GM12891 (cell line): ENCODE measurements at regions not wholly inside any gene's neighbourhood (a gene's known extent, or its start where the extent isn't known, plus 50 kb on each side); places are given as distances from the start of the nearest gene placed in this dataset.
"Not testable (repeated sequence)": the region's sequence is repeated elsewhere in the genome, so short reads cannot be mapped to it uniquely, and the experiment has no call there.

Experiments
- DNase-seq: peaks from one replicate; pipeline ENCODE4 v3.0.0; 2011; ENCODE audit warnings: low spot score; ENCODE audit not compliant: insufficient read length
- FAIRE-seq: peaks from 2 replicates; lab custom pipeline; 2011; peaks lifted over from hg19 to GRCh38; lab: Jason Lieb, UNC
- PAX5 ChIP-seq: IDR thresholded peaks from 2 replicates; pipeline ENCODE4 v1.6.1; 2011; ENCODE audit warnings: low read length, moderate library complexity, mild to moderate bottlenecking; ENCODE audit not compliant: insufficient read depth, severe bottlenecking
- POLR2A ChIP-seq: IDR thresholded peaks from 2 replicates; pipeline ENCODE4 v1.6.1; 2011; ENCODE audit warnings: low read depth, low read length, control low read depth
- POLR2AphosphoS5 ChIP-seq: IDR thresholded peaks from 2 replicates; pipeline ENCODE4 v1.6.1; 2011; ENCODE audit warnings: low read depth, low read length, control low read depth
- POU2F2 ChIP-seq: IDR thresholded peaks from 2 replicates; pipeline ENCODE4 v1.6.1; 2011; ENCODE audit warnings: low read depth, mild to moderate bottlenecking, control low read depth, low read length, moderate library complexity
- SPI1 ChIP-seq: IDR thresholded peaks from 2 replicates; pipeline ENCODE4 v1.6.1; 2011; ENCODE audit warnings: low read depth, low read length, control low read depth
- TAF1 ChIP-seq: IDR thresholded peaks from 2 replicates; pipeline ENCODE4 v1.6.1; 2011; ENCODE audit warnings: low read depth, low read length, control low read depth

DNA sequence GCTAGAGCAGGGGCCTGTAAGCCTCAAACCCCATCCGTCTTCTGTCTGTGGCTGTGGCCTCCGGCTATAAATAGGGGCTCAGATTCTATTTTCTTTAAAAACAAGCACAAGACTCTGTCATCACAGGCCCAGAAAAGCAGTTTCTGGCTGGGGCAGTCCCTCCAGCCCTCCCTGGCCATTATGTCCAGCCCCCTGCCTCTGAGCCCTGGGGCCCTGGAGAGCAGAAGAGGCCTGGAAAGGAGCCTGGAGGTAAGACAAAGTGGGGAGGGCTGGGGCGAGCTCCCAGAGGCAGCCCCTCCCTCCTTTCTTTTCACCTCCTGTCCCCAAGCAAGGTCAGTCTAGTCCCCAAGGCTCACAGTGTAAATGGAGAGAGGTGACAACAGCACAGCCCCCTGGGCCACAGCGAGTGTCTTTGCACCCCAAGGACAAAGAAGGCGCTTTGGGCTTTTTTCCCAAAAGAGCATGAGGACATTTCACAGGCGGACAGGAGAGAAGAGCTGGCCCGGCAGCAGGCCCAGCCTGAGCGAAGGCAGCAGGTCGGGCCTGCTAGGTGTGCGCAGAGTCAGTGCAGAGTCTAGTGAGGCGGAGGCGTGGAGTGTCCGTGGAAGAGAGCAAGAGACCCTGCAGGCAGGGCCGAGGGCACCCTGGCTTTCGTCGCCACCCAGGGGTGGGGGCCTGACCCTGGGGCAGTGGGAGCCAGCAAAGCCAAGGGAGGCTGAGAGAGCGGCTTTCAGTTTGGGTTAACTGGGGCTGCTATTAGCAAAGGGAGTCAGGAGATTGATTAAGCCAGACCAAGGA is 188.3 kb downstream of the TBC1D2B start:
- TF ChIP-seq PAX5: no peak
- TF ChIP-seq SPI1: no peak
- TF ChIP-seq POLR2A: no peak
- no peak for TF ChIP-seq POLR2AphosphoS5
- peak; percentile 68 for FAIRE-seq
- no peak for DNase-seq

- peak; percentile 75 for FAIRE-seq
- DNase-seq: not testable (repeated sequence)
Measured at GRCh38 chr15:77887563-77888429, 189.7 kb downstream of the TBC1D2B start.

DNA sequence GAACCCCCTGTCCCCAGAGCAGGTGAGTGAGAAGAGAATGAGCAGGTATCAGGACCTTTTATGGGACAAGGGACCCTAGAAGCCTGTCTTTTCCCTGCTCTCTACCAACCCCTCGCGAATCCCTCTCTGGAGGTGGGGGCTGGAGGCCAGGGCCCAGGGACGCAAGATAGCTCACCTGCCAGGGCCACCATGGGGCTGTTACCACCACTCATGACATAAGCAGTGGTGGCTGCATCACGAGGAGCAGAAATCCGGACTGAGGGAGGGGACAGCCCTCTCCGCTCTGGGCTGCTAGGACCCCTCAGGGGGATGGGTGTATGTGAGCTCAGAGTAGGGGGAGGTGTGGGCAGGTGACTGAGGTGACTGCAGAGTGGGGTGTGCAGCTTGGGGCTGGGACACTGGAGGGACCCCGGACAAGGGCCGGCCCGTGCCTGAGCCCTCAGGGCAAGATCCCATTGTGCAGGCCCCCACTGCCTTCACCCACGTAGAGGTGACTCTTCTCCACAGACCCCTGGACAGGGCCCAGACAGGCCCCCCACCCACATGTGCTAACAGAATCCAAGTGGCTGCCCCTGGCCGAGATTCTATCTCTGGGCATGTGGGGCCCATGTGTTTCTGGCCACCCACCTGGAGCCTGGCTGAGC is 190.6 kb downstream of the TBC1D2B start:
- TF ChIP-seq PAX5 (no peak), TAF1 (no peak), POLR2A (no peak), POLR2AphosphoS5 (no peak), SPI1 (no peak), POU2F2 (no peak)
- DNase-seq: no peak
- FAIRE-seq: no peak

DNA sequence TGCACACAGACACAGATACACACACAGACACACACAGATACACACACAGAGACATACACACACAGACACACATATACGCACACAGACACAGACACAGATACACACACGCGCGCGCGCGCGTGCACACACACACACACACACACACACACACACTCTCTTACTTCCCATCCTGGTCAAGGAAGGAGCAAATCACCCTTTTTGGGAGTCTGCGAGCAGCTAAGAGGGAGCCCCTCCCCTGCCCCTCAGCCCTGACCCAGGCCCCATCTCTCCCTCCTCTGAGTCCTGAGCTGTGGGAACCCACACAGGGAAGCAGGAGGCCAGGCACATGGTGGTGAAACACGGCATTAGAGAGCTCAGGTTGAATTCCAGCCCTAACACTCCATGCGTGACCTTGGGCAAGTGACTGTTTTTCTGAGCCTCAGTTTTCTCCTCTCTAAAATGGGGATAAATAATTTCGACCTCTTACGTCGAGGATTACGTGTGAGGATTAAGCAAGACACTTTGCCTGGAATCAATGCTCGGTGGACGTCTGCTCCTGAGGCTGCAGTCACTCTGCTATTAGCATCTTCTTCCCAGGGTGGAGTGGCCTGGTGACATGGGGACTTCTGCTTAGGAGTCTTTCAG is 191.5 kb downstream of the TBC1D2B start:
- DNase-seq, FAIRE-seq: not testable (repeated sequence)

DNA sequence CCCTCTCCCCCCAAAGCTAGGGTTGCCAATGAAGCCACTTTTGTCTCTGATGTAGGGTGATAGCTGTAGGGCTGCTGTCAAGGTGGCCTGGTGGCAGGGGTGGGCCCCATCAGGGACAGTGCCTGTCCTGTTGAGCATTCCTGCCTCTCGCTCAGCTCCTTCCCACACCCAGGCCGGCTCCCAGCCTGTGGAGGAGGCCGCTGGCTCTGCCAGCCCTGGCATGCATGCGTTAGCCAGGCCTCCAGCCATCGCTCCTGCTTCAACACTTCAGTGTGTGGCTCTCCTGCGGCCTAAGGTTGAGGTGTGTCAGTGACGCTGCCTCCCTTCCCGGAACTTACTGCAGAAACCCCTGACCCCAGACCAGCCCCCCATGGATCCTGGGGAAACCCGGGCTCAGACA is 194.5 kb downstream of the TBC1D2B start:
- not testable (repeated sequence) for DNase-seq
- peak; percentile 9 for FAIRE-seq

DNA sequence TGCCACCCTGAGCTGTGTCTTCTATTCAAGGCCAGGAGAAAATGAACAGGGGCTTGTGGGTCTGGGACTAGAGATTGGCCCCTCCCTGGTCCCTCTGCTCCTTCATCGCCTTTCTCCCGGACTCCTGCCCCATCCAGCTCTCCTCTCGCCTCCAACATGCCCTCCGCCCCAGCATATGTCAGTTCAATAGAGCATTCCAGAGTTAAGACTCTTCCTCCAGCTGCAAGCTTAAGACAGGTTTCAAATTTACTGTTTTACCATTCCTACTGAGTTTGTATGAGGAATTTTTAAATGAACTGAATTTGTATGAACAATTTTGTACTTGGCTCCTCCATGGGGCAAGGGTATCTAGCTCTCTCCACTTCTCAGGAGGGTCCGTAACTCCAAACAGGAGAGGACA is 195.6 kb downstream of the TBC1D2B start:
- DNase-seq (no peak), FAIRE-seq (no peak)
- TF ChIP-seq PAX5 (no peak), SPI1 (no peak), POLR2AphosphoS5 (no peak), POU2F2 (no peak), POLR2A (no peak), TAF1 (no peak)

GRCh38 chr15:77881535-77881934 is 196.0 kb downstream of the TBC1D2B start:
- not testable (repeated sequence) for DNase-seq, FAIRE-seq

- FAIRE-seq, DNase-seq: not testable (repeated sequence)
Measured at GRCh38 chr15:77879466-77879865, 198.0 kb downstream of the TBC1D2B start.

GRCh38 chr15:77877869-77878577 is 199.5 kb downstream of the TBC1D2B start:
- FAIRE-seq (no peak), DNase-seq (no peak)
- TF ChIP-seq POU2F2 (no peak), POLR2AphosphoS5 (no peak), SPI1 (no peak), TAF1 (no peak), POLR2A (no peak), PAX5 (no peak)

DNA sequence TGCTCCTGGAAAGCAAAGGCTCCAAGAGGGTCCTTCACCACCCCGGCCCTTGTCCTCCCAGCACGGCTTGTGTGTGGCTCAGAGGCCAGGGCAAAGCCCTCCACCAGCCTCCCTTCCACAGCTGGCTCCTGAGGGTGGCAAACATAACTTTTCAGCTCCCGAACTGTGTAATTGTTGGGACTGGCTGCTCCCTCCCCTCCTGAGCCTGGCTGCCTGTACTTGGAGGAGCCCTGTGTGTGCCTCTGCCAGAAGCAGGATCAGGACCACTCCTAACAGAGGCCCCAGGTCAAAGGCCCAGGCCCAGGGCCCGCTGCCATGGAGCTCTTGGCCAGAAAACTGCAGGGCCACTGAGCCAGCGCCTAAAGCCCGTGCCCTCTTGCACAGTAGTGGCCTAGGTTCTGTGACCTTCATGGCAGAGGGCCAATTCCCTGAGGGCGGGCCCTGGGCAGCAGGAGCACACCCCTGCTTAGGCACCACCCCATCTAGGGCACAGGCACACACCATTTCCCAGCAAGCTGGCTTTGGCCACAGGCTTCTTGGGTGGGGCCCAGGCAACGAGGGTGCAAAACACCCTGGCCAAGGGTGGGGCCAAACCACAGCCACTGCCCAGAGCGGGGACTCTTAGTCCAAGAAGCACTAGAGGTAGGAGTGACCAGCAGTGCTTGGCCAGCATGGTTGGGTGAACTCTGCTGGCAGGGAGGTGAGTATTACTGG is 201.2 kb downstream of the TBC1D2B start:
- FAIRE-seq: not testable (repeated sequence)

DNA sequence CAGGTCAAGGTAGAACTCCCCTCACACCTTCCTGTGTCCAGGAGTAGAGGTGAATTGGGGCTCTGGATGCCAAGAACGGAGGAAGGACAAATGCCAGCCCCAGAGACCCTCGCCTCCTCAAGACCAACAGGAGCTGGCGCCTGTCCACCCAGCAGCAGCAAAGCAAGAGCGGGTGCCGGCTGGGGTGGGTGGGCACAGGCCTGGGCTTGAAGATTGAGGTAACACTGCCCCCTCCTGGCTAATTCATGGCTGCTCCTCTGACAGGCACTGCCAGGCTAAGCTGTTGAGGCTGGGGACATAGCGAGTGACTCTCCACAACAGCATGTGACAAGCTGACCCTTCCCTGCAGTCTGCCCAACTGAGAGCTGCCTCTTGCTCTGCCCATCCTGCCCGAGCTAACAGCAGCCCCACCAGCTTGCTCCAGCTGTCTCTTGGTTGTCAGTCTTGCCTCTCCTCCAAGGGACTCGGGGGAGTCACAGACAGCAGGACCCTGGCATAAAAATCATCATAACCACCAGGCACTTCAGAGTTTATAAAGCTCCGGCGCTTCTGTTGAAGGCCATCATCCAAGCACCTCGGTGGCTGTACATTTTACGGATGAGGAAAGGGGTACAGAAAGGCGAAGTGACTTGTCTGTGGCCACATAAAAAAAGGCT is 202.3 kb downstream of the TBC1D2B start:
- DNase-seq (peak; percentile 61), FAIRE-seq (peak; percentile 90)

More for the DNA sequence above, 201.2 kb downstream of the TBC1D2B start:
- not testable (repeated sequence) for DNase-seq
